Hepatocyte (in vitro differentiated cells): ENCODE measurements at regions not wholly inside any gene's neighbourhood (a gene's known extent, or its start where the extent isn't known, plus 50 kb on each side); places are given as distances from the start of the nearest gene placed in this dataset.

Experiments
- EZH2phosphoT487 ChIP-seq: fragments of 200-600 bp; sonication (generic); IDR thresholded peaks from one replicate; pipeline ENCODE4 v1.6.1; 2018; ENCODE audit warnings: antibody characterized with exemption, mild to moderate bottlenecking, low read depth, moderate library complexity; ENCODE audit not compliant: unreplicated experiment, severe bottlenecking
- TF ChIP-seq, protein P1 (sequence below): fragments of 200-600 bp; sonication (generic); IDR thresholded peaks from 2 replicates; pipeline ENCODE4 v1.5.1; 2016; ENCODE audit warnings: antibody characterized with exemption, mild to moderate bottlenecking; ENCODE audit not compliant: poor library complexity

DNA sequence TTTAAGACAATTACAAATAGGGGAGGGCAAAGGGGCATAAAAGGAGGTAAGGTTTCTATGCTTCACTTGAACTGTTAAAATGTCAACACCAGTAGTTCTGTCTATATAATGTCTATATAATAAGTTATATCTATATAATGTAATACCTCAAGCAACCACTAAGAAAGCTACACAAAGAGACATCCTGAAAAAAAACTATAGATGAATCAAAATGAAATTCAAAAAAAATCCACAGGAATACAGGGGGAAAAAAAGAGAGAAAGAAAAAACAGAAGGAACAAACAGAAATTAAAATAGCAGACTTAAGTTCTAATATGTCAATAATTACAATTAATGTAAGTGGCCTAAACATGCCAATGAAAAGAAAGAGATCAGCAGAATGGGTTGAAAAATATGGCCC is 186.0 kb downstream of the KCTD15 start:
- TF ChIP-seq, protein P1, sequence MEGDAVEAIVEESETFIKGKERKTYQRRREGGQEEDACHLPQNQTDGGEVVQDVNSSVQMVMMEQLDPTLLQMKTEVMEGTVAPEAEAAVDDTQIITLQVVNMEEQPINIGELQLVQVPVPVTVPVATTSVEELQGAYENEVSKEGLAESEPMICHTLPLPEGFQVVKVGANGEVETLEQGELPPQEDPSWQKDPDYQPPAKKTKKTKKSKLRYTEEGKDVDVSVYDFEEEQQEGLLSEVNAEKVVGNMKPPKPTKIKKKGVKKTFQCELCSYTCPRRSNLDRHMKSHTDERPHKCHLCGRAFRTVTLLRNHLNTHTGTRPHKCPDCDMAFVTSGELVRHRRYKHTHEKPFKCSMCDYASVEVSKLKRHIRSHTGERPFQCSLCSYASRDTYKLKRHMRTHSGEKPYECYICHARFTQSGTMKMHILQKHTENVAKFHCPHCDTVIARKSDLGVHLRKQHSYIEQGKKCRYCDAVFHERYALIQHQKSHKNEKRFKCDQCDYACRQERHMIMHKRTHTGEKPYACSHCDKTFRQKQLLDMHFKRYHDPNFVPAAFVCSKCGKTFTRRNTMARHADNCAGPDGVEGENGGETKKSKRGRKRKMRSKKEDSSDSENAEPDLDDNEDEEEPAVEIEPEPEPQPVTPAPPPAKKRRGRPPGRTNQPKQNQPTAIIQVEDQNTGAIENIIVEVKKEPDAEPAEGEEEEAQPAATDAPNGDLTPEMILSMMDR: no peak
- no peak for TF ChIP-seq EZH2phosphoT487
